GM19468 (cell line): ENCODE measurements at regions not wholly inside any gene's neighbourhood (a gene's known extent, or its start where the extent isn't known, plus 50 kb on each side); places are given as distances from the start of the nearest gene placed in this dataset.

ENCODE experiments used
- ATAC-seq: cut with Tn5 transposase; IDR thresholded peaks from one replicate; pipeline ENCODE4 v1.9.1; 2021; ENCODE audit warnings: mild to moderate bottlenecking, moderate library complexity, moderate number of reproducible peaks; ENCODE audit not compliant: unreplicated experiment; ENCODE audit errors: extremely low read depth

- ATAC-seq, result no peak
Observed at GRCh38 chr5:7325975-7326913, 69.7 kb upstream of the ADCY2 start.

GRCh38 chr5:7329141-7329540 is 66.8 kb upstream of the ADCY2 start:
- ATAC-seq, result no peak

GRCh38 chr5:7329712-7330111 is 66.2 kb upstream of the ADCY2 start:
- no peak for ATAC-seq

GRCh38 chr5:7330256-7330655 is 65.7 kb upstream of the ADCY2 start:
- no peak for ATAC-seq

GRCh38 chr5:7331131-7331530 is 64.8 kb upstream of the ADCY2 start:
- no peak for ATAC-seq
